ENCODE measurements at regions not wholly inside any gene's neighbourhood (a gene's known extent, or its start where the extent isn't known, plus 50 kb on each side); places are given as distances from the start of the nearest gene placed in this dataset.

DNA sequence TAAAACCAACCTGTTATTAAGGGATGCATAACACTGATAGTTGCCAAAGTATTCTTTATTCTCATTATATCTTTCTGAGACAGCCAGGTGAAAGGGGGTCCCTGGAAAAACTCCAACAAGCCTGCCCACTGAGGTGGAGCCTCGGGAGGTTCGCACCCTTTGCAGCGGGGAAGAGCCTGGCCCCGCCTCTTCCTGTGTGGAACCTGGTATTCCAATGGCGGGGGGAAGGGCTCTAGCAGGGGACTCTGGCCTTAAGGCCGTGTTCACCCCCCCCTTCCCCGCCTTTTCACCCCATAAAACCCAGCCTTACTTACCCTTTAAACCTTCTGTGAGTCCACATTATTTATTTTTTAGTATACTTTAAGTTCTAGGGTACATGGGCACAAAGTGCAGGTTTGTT, 62.4 kb upstream of the PDK4 start:
- TF ChIP-seq POLR2A (IDR thresholded peaks at IDR 0.05): no peak
- TF ChIP-seq, protein P1, sequence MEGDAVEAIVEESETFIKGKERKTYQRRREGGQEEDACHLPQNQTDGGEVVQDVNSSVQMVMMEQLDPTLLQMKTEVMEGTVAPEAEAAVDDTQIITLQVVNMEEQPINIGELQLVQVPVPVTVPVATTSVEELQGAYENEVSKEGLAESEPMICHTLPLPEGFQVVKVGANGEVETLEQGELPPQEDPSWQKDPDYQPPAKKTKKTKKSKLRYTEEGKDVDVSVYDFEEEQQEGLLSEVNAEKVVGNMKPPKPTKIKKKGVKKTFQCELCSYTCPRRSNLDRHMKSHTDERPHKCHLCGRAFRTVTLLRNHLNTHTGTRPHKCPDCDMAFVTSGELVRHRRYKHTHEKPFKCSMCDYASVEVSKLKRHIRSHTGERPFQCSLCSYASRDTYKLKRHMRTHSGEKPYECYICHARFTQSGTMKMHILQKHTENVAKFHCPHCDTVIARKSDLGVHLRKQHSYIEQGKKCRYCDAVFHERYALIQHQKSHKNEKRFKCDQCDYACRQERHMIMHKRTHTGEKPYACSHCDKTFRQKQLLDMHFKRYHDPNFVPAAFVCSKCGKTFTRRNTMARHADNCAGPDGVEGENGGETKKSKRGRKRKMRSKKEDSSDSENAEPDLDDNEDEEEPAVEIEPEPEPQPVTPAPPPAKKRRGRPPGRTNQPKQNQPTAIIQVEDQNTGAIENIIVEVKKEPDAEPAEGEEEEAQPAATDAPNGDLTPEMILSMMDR (IDR thresholded peaks at IDR 0.05): no peak
